GM12878 (cell line): ENCODE measurements at regions not wholly inside any gene's neighbourhood (a gene's known extent, or its start where the extent isn't known, plus 50 kb on each side); places are given as distances from the start of the nearest gene placed in this dataset.

Experiments
- ATAC-seq: fragments of 200-7000 bp; cut with Tn5 transposase; 3 replicates; pipeline ENCODE4 v1.9.1; 2020; ENCODE audit warnings: mild to moderate bottlenecking, moderate library complexity
- BruUV-seq: library from RNA; stranded (reverse); fragments of 400-500 nt; replicated peaks from 2 replicates; lab custom pipeline; 2021; lab: Mats Ljungman, UMichigan
- CTCF ChIA-PET: fragments of 300-600 bp; sonication (Branson Sonifier 250); formaldehyde crosslinking; extraction: SDS; loops from one replicate; lab custom pipeline; 2021; ENCODE audit warnings: inconsistent platforms; lab: Yijun Ruan, JAX
- POLR2A ChIA-PET: fragments of 350-600 bp; formaldehyde crosslinking; extraction: SDS; loops from one replicate; lab custom pipeline; 2021; ENCODE audit warnings: inconsistent platforms; lab: Charles Lee
- RAD21 ChIA-PET: fragments of 300-600 bp; sonication (Branson Sonifier 250); formaldehyde crosslinking; loops from one replicate; lab custom pipeline; 2023; ENCODE audit warnings: antibody characterized with exemption; ENCODE audit not compliant: unreplicated experiment; lab: Charles Lee
- SMC1A ChIA-PET: fragments of 300-600 bp; sonication (Branson Sonifier 250); formaldehyde crosslinking; loops from one replicate; lab custom pipeline; 2023; ENCODE audit not compliant: unreplicated experiment, uncharacterized antibody; lab: Charles Lee
- DNase-seq: peaks from one replicate; pipeline ENCODE4 v3.0.0-alpha.2; 2011; ENCODE audit warnings: low read depth, low spot score
- FAIRE-seq: peaks from 3 replicates; lab custom pipeline; 2011; peaks lifted over from hg19 to GRCh38; lab: Jason Lieb, UNC
- H2AFZ ChIP-seq: 2 replicates; pipeline ENCODE4 v1.6.0; 2011; ENCODE audit warnings: low read depth, low read length, control low read depth; ENCODE audit not compliant: control insufficient read depth
- H3K27ac ChIP-seq: 2 replicates; pipeline ENCODE4 v1.5.1; 2011; ENCODE audit warnings: control low read depth; ENCODE audit not compliant: control insufficient read depth, insufficient read depth
- H3K27me3 ChIP-seq, 2 experiments: replicated peaks in 1 of 2; 2 replicates each; pipeline versions ENCODE4 v1.6.0 to v1.6.1; 2011; ENCODE audit warnings: low read length in 1 of 2; ENCODE audit not compliant: control insufficient read depth in 2 of 2, insufficient read depth in 2 of 2
- H3K36me3 ChIP-seq, 2 experiments: 2 replicates each; pipeline ENCODE4 v1.5.1; 2011; ENCODE audit warnings: low read length in 1 of 2; ENCODE audit not compliant: control insufficient read depth in 2 of 2, insufficient read depth in 2 of 2
- H3K4me1 ChIP-seq: 2 replicates; pipeline ENCODE4 v1.6.1; 2011; ENCODE audit warnings: mild to moderate bottlenecking, low read length, moderate library complexity, mixed read lengths; ENCODE audit not compliant: control insufficient read depth, insufficient read depth
- H3K4me2 ChIP-seq: 2 replicates; pipeline ENCODE4 v1.6.0; 2011; ENCODE audit warnings: control low read depth; ENCODE audit not compliant: control insufficient read depth, insufficient read depth
- H3K4me3 ChIP-seq: fragments of 200-600 bp; sonication (generic); 2 replicates; pipeline ENCODE4 v1.5.1; 2016
- H3K79me2 ChIP-seq: 2 replicates; pipeline ENCODE4 v1.6.0; 2011; ENCODE audit warnings: low read length; ENCODE audit not compliant: control insufficient read depth, insufficient read depth
- H3K9ac ChIP-seq: 2 replicates; pipeline ENCODE4 v1.8.0; 2011; ENCODE audit warnings: low read length, control low read depth, mixed read lengths; ENCODE audit not compliant: control insufficient read depth, insufficient read depth
- H3K9me3 ChIP-seq: replicated peaks from 3 replicates; pipeline ENCODE4 v1.5.1; 2011; ENCODE audit warnings: mild to moderate bottlenecking, low read length; ENCODE audit not compliant: control insufficient read depth, insufficient read depth
- H4K20me1 ChIP-seq: 2 replicates; pipeline ENCODE4 v1.6.0; 2011; ENCODE audit not compliant: control insufficient read depth, insufficient read depth
- BCL11A ChIP-seq: IDR thresholded peaks from 2 replicates; pipeline ENCODE4 v1.6.1; 2011; ENCODE audit warnings: low read depth, low read length
- FOXM1 ChIP-seq: IDR thresholded peaks from 2 replicates; pipeline ENCODE4 v1.6.1; 2012; ENCODE audit warnings: low read depth, mild to moderate bottlenecking, inconsistent platforms, low read length, moderate library complexity
- HDGF ChIP-seq: fragments of 450-650 bp; IDR thresholded peaks from 2 replicates; pipeline ENCODE4 v1.6.1; 2016; ENCODE audit warnings: antibody characterized with exemption
- MXI1 ChIP-seq: fragments of 150-350 bp; IDR thresholded peaks from 2 replicates; pipeline ENCODE4 v1.6.1; 2011; ENCODE audit warnings: low read depth, mild to moderate bottlenecking, inconsistent platforms, low read length, improper control_type of control experiment
- SMAD1 ChIP-seq: fragments of 450-650 bp; IDR thresholded peaks from 2 replicates; pipeline ENCODE4 v1.6.1; 2018; ENCODE audit warnings: mild to moderate bottlenecking, low read depth; ENCODE audit not compliant: partially characterized antibody
- ZBTB40 ChIP-seq: fragments of 450-650 bp; IDR thresholded peaks from 2 replicates; pipeline ENCODE4 v1.6.1; 2016; ENCODE audit warnings: mild to moderate bottlenecking, moderate library complexity, borderline replicate concordance
- WGBS: methylation state at CpG from one replicate; pipeline ENCODE4 v1.1.6; 2016; ENCODE audit warnings: low lambda C conversion rate; ENCODE audit not compliant: insufficient replicate concordance, insufficient coverage; ENCODE audit errors: missing lambda C conversion rate; 5-methylcytosine and 5-hydroxymethylcytosine counted together
- in situ Hi-C: fragments of 300-500 bp; cut with MboI; formaldehyde crosslinking; loops from 9 replicates; pipeline ENCODE4 v1.14.3; 2018; ENCODE audit warnings: mixed read lengths
- intact Hi-C: fragments of 100-400 bp; cut with micrococcal nuclease; formaldehyde crosslinking; loops from one replicate; pipeline ENCODE4 v1.14.2; 2022; ENCODE audit not compliant: unreplicated experiment

GRCh38 chr7:159213253-159213652, 68.6 kb upstream of the VIPR2 start:
- ChIA-PET SMC1A (no interaction called here), POLR2A (no interaction called here), CTCF (no interaction called here), RAD21 (no interaction called here)
- DNase-seq (no peak), ATAC-seq (no peak), FAIRE-seq (no peak)
- no peak overlapping the region for H3K4me3 ChIP-seq
- whole genome bisulfite sequencing: 39% methylated on average over 2 of the region's 2 CpGs
- no peaks in the 10 kb centered on the region for H3K79me2 ChIP-seq
- H4K20me1 ChIP-seq: no peaks in the 10 kb centered on the region
- no peak overlapping the region for H3K9ac ChIP-seq
- H3K9me3 ChIP-seq: no peaks in the 10 kb centered on the region
- TF ChIP-seq MXI1 (no peak), ZBTB40 (no peak), BCL11A (no peak), SMAD1 (no peak), FOXM1 (no peak), HDGF (no peak)
- no peaks in the 10 kb centered on the region for H3K36me3 ChIP-seq
- no peaks in the 10 kb centered on the region for H3K4me1 ChIP-seq
- H3K4me2 ChIP-seq: no peak overlapping the region
- BruUV-seq: no TSS peak
- H3K27me3 ChIP-seq: no peaks in the 10 kb centered on the region
- in situ Hi-C loops (no loop called here), intact Hi-C loops (no loop called here)
- H3K27ac ChIP-seq: no peak overlapping the region
- no peak overlapping the region for H2AFZ ChIP-seq
